ENCODE measurements at regions not wholly inside any gene's neighbourhood (a gene's known extent, or its start where the extent isn't known, plus 50 kb on each side); places are given as distances from the start of the nearest gene placed in this dataset.

DNA sequence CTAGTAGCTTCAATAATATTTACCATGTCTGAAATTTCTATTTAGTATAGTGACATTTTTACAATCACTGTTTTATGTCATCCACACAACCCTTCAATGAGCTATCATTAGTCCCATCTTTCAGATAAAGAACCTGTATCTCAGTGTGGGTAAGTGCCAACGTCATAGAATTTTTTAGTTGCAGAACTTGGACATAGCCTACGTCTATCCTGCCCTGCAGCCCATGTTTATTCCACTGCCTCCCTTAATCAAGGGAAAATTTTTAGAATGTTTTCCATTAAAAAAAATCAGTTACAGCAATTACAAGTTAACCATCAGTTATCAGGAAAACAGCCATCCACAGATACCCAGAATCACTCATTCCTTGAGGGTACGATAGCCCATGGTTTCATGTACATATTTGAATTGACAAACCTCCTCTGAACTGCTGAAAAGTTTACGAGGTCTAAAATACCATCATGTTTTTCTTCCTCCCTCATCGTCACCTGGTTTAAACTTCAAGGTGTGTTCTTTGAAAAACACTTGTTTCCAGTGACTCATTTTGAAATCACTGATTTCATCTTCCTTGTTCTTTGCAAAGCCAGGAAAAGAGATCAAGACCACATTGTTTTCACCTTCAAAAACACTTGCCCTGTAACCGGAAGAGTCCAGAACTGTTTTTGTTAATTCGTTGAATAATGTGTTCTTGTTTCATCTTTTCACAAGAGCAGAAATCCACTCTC lies 100.9 kb downstream of the FAM76B start:
- Mint-ChIP-seq H3K9me3 (ENCODE audit: unreplicated experiment) (no peaks in the 10 kb centered on the region), H3K27me3 (ENCODE audit: insufficient read depth, unreplicated experiment) (no peaks in the 10 kb centered on the region), H3K4me1 (ENCODE audit: low read depth, unreplicated experiment) (no peaks in the 10 kb centered on the region), H3K4me3 (ENCODE audit: unreplicated experiment) (no peak overlapping the region), H3K27ac (ENCODE audit: unreplicated experiment) (no peak overlapping the region), H3K36me3 (ENCODE audit: insufficient read depth, unreplicated experiment) (no peaks in the 10 kb centered on the region)
- ChIA-PET CTCF (no interaction called here), POLR2A (no interaction called here)
- Histone ChIP-seq H3K4me3 (ENCODE audit: low read depth, low read length) (no peak overlapping the region), H3K27me3 (replicated peaks; ENCODE audit: control insufficient read depth, insufficient read depth, low read length) (no peaks in the 10 kb centered on the region; the same call in 1 of the 2 replicates), H3K9me3 (no peaks in the 10 kb centered on the region), H3K4me1 (no peaks in the 10 kb centered on the region), H3K36me3 (ENCODE audit: control insufficient read depth, insufficient read depth, low read length) (no peaks in the 10 kb centered on the region)
- no peak for DNase-seq
- intact Hi-C loops (cut with micrococcal nuclease; ENCODE audit: unreplicated experiment), result no loop called here
- TF ChIP-seq, protein P1, sequence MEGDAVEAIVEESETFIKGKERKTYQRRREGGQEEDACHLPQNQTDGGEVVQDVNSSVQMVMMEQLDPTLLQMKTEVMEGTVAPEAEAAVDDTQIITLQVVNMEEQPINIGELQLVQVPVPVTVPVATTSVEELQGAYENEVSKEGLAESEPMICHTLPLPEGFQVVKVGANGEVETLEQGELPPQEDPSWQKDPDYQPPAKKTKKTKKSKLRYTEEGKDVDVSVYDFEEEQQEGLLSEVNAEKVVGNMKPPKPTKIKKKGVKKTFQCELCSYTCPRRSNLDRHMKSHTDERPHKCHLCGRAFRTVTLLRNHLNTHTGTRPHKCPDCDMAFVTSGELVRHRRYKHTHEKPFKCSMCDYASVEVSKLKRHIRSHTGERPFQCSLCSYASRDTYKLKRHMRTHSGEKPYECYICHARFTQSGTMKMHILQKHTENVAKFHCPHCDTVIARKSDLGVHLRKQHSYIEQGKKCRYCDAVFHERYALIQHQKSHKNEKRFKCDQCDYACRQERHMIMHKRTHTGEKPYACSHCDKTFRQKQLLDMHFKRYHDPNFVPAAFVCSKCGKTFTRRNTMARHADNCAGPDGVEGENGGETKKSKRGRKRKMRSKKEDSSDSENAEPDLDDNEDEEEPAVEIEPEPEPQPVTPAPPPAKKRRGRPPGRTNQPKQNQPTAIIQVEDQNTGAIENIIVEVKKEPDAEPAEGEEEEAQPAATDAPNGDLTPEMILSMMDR (IDR thresholded peaks at IDR 0.05; ENCODE audit: insufficient read depth in 1 of 2, low read depth in 1 of 2, low read length in 1 of 2, severe bottlenecking in 1 of 2, unreplicated experiment in 1 of 2), result no peak
- BruUV-seq (replicated peaks), result no TSS peak

DNA sequence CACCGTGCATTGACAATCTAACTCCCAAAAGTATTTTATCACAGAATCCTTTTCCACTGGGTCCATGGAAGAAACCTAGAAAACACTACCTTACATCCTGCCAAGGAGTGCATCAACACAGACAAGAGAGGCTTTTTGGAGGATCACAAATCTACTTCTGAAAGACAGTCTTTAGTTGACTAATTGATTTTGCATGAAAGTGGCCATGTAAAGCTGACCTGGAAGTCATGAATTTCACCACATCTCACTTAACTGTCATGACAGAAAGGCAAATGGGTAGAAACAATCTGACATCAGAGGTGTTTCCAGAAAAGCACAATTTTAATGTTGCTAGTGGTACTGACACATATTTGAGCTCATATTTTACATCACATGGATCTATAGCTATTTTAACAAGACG lies 101.6 kb downstream of the FAM76B start:
- POLR2A ChIA-PET, result no interaction called here
- DNase-seq, result no peak
- H3K36me3 ChIP-seq (ENCODE audit: control insufficient read depth, insufficient read depth, low read length), result no peaks in the 10 kb centered on the region
- H3K4me3 Mint-ChIP-seq (ENCODE audit: unreplicated experiment), result no peak overlapping the region
- no peak overlapping the region for H3K27ac Mint-ChIP-seq (ENCODE audit: unreplicated experiment)
- intact Hi-C loops (cut with micrococcal nuclease; ENCODE audit: unreplicated experiment), result no loop called here
- no peaks in the 10 kb centered on the region for H3K9me3 ChIP-seq
- H3K9me3 Mint-ChIP-seq (ENCODE audit: unreplicated experiment), result no peaks in the 10 kb centered on the region
- H3K4me3 ChIP-seq (ENCODE audit: low read depth, low read length), result no peak overlapping the region
- H3K4me1 ChIP-seq, result no peaks in the 10 kb centered on the region
- H3K27me3 ChIP-seq (replicated peaks; ENCODE audit: control insufficient read depth, insufficient read depth, low read length), result no peaks in the 10 kb centered on the region; the same call in 1 of the 2 replicates
- H3K4me1 Mint-ChIP-seq (ENCODE audit: low read depth, unreplicated experiment), result no peaks in the 10 kb centered on the region
- no TSS peak for BruUV-seq (replicated peaks)
- H3K36me3 Mint-ChIP-seq (ENCODE audit: insufficient read depth, unreplicated experiment), result no peaks in the 10 kb centered on the region
- CTCF ChIA-PET, result no interaction called here
- no peaks in the 10 kb centered on the region for H3K27me3 Mint-ChIP-seq (ENCODE audit: insufficient read depth, unreplicated experiment)
- TF ChIP-seq, protein P1 (IDR thresholded peaks at IDR 0.05; ENCODE audit: insufficient read depth in 1 of 2, low read depth in 1 of 2, low read length in 1 of 2, severe bottlenecking in 1 of 2, unreplicated experiment in 1 of 2), result no peak

DNA sequence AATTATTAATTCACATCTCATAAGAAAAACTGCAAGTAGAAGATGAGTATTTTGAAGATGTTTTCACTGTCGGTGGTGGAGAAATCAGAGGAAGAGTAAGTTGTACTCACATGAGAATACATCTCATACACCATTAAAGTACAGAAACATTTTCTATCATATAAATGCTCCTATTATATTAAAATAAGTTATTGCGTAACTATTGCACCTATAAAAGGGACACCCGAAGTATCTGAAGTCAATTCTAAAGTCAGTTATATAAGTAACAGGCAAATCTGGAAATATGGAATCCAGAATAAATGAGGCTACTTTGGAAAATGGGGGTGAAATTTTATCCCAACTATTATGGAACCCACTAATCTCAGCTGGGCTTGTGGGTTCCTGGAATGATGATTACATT lies 103.3 kb downstream of the FAM76B start:
- Histone ChIP-seq H3K4me1 (no peaks in the 10 kb centered on the region), H3K36me3 (ENCODE audit: control insufficient read depth, insufficient read depth, low read length) (no peaks in the 10 kb centered on the region), H3K4me3 (ENCODE audit: low read depth, low read length) (no peak overlapping the region), H3K9me3 (no peaks in the 10 kb centered on the region), H3K27me3 (replicated peaks; ENCODE audit: control insufficient read depth, insufficient read depth, low read length) (no peaks in the 10 kb centered on the region; the same call in 1 of the 2 replicates)
- H3K9me3 Mint-ChIP-seq (ENCODE audit: unreplicated experiment), result no peaks in the 10 kb centered on the region
- H3K4me3 Mint-ChIP-seq (ENCODE audit: unreplicated experiment), result no peak overlapping the region
- H3K36me3 Mint-ChIP-seq (ENCODE audit: insufficient read depth, unreplicated experiment), result no peaks in the 10 kb centered on the region
- no peaks in the 10 kb centered on the region for H3K4me1 Mint-ChIP-seq (ENCODE audit: low read depth, unreplicated experiment)
- TF ChIP-seq, protein P1 (IDR thresholded peaks at IDR 0.05; ENCODE audit: insufficient read depth in 1 of 2, low read depth in 1 of 2, low read length in 1 of 2, severe bottlenecking in 1 of 2, unreplicated experiment in 1 of 2), result no peak
- no TSS peak for BruUV-seq (replicated peaks)
- no peaks in the 10 kb centered on the region for H3K27me3 Mint-ChIP-seq (ENCODE audit: insufficient read depth, unreplicated experiment)
- H3K27ac Mint-ChIP-seq (ENCODE audit: unreplicated experiment), result no peak overlapping the region
- intact Hi-C loops (cut with micrococcal nuclease; ENCODE audit: unreplicated experiment), result no loop called here
- no peak for DNase-seq
- ChIA-PET POLR2A (no interaction called here), CTCF (interaction anchor here (1.1 kb wide), 1 partner anchor 534 kb away, joined by 3 read pairs; no protein-coding TSS in a partner anchor)

Measured in Caco-2 (cell line).